Thyroid gland (tissue), 4 donors: ENCODE measurements at regions not wholly inside any gene's neighbourhood (a gene's known extent, or its start where the extent isn't known, plus 50 kb on each side); places are given as distances from the start of the nearest gene placed in this dataset.

Experiments used
- DNase-seq, 2 donors: peaks; one replicate each; pipeline ENCODE4 v3.0.0-alpha.2; 2019
- H3K27ac ChIP-seq, 3 donors: fragments of 200-600 bp; sonication (generic); 1 replicate in 2 of 3; 2 replicates in 1 of 3; pipeline ENCODE4 v1.5.1; 2016 to 2019; ENCODE audit warnings: mild to moderate bottlenecking in 1 of 3, moderate library complexity in 1 of 3
- H3K27me3 ChIP-seq: fragments of 200-600 bp; sonication (generic); one replicate; pipeline ENCODE4 v1.5.1; 2019
- H3K36me3 ChIP-seq, 2 donors: fragments of 200-600 bp; sonication (generic); one replicate each; pipeline ENCODE4 v1.5.1; 2016 to 2019
- H3K4me1 ChIP-seq, 2 donors: fragments of 200-600 bp; sonication (generic); one replicate each; pipeline ENCODE4 v1.5.1; 2017 to 2019
- H3K4me3 ChIP-seq, 3 donors: fragments of 200-600 bp; sonication (generic); replicated peaks in 1 of 3; 1 replicate in 2 of 3; 2 replicates in 1 of 3; pipeline ENCODE4 v1.5.1; 2016; ENCODE audit warnings: mild to moderate bottlenecking in 1 of 3
- H3K9me3 ChIP-seq: fragments of 200-600 bp; sonication (generic); one replicate; pipeline ENCODE4 v1.5.1; 2017
- CTCF ChIP-seq, 6 experiments: fragments of 200-600 bp in 3 of 6; fragments of 450-650 bp in 3 of 6; sonication (generic) in 3 of 6; IDR thresholded peaks; one replicate each; pipeline ENCODE4 v1.5.1; 2016 to 2019; ENCODE audit warnings: antibody characterized with exemption in 6 of 6, mild to moderate bottlenecking in 2 of 6, inconsistent platforms in 1 of 6, moderate library complexity in 1 of 6
- POLR2A ChIP-seq, 2 donors: fragments of 450-650 bp; IDR thresholded peaks; one replicate each; pipeline ENCODE4 v1.6.1; 2017; ENCODE audit warnings: antibody characterized with exemption in 2 of 2, mild to moderate bottlenecking in 2 of 2, moderate library complexity in 1 of 2
- WGBS, 2 donors: methylation state at CpG; one replicate each; pipeline ENCODE4 v1.1.5; 2017; 5-methylcytosine and 5-hydroxymethylcytosine counted together
- intact Hi-C: fragments of 100-400 bp; cut with DNase I; formaldehyde crosslinking; loops from one replicate; pipeline ENCODE4 v1.15.1; 2023

GRCh38 chr12:127579446-127579845 is 687.5 kb upstream of the TMEM132C start:
- Histone ChIP-seq H3K4me3 (no peak overlapping the region), H3K9me3 (no peaks in the 10 kb centered on the region), H3K27me3 (no peaks in the 10 kb centered on the region), H3K27ac (no peak overlapping the region), H3K4me1 (no peaks in the 10 kb centered on the region), H3K36me3 (no peaks in the 10 kb centered on the region)
- no peak for DNase-seq
- WGBS, 2 donors: 86 to 93% methylated on average over 1 of the region's 1 CpG
- intact Hi-C loops: no loop called here
- no peak for TF ChIP-seq CTCF (IDR thresholded peaks at IDR 0.05)
- TF ChIP-seq POLR2A (IDR thresholded peaks at IDR 0.05): no peak

GRCh38 chr12:127582074-127582473 is 684.9 kb upstream of the TMEM132C start:
- no peak overlapping the region for H3K4me3 ChIP-seq
- no peak overlapping the region for H3K27ac ChIP-seq
- WGBS, 2 donors: 69 to 70% methylated on average over 6 of the region's 6 CpGs
- no peaks in the 10 kb centered on the region for H3K36me3 ChIP-seq
- H3K4me1 ChIP-seq: no peaks in the 10 kb centered on the region
- intact Hi-C loops: no loop called here
- H3K27me3 ChIP-seq: no peaks in the 10 kb centered on the region
- DNase-seq: no peak
- TF ChIP-seq CTCF (IDR thresholded peaks at IDR 0.05) (no peak), POLR2A (IDR thresholded peaks at IDR 0.05) (no peak)
- no peaks in the 10 kb centered on the region for H3K9me3 ChIP-seq

- no peak for TF ChIP-seq CTCF (IDR thresholded peaks at IDR 0.05)
- Histone ChIP-seq H3K27ac (no peak overlapping the region), H3K4me1 (no peaks in the 10 kb centered on the region), H3K27me3 (no peaks in the 10 kb centered on the region), H3K36me3 (no peaks in the 10 kb centered on the region), H3K4me3 (no peak overlapping the region), H3K9me3 (no peaks in the 10 kb centered on the region)
- no peak for DNase-seq
- 90% methylated on average over 4 of the region's 4 CpGs for WGBS, 2 donors
- intact Hi-C loops: no loop called here
Observed at GRCh38 chr12:127583041-127583440, 683.9 kb upstream of the TMEM132C start.

GRCh38 chr12:127588249-127588648 is 678.7 kb upstream of the TMEM132C start:
- peak in 1 of 2 donors; percentile 3 for DNase-seq

GRCh38 chr12:127589541-127589940 is 677.4 kb upstream of the TMEM132C start:
- Histone ChIP-seq H3K27ac (no peak overlapping the region), H3K4me3 (no peak overlapping the region), H3K9me3 (no peaks in the 10 kb centered on the region), H3K4me1 (no peaks in the 10 kb centered on the region), H3K36me3 (no peaks in the 10 kb centered on the region), H3K27me3 (no peaks in the 10 kb centered on the region)
- intact Hi-C loops: no loop called here
- DNase-seq: no peak
- TF ChIP-seq CTCF (IDR thresholded peaks at IDR 0.05): no peak
- no peak for TF ChIP-seq POLR2A (IDR thresholded peaks at IDR 0.05)
- WGBS, 2 donors: 77 to 88% methylated on average over 1 of the region's 1 CpG

More at GRCh38 chr12:127588249-127588648, 678.7 kb upstream of the TMEM132C start:
- intact Hi-C loops: no loop called here
- H3K9me3 ChIP-seq: no peaks in the 10 kb centered on the region
- no peaks in the 10 kb centered on the region for H3K36me3 ChIP-seq
- H3K27ac ChIP-seq: no peak overlapping the region
- no peak overlapping the region for H3K4me3 ChIP-seq
- H3K27me3 ChIP-seq: no peaks in the 10 kb centered on the region
- no peak for TF ChIP-seq CTCF (IDR thresholded peaks at IDR 0.05)
- TF ChIP-seq POLR2A (IDR thresholded peaks at IDR 0.05): no peak
- WGBS, 2 donors: 65 to 71% methylated on average over 7 of the region's 7 CpGs
- H3K4me1 ChIP-seq: no peaks in the 10 kb centered on the region
